ENCODE measurements at regions not wholly inside any gene's neighbourhood (a gene's known extent, or its start where the extent isn't known, plus 50 kb on each side); places are given as distances from the start of the nearest gene placed in this dataset.

DNA sequence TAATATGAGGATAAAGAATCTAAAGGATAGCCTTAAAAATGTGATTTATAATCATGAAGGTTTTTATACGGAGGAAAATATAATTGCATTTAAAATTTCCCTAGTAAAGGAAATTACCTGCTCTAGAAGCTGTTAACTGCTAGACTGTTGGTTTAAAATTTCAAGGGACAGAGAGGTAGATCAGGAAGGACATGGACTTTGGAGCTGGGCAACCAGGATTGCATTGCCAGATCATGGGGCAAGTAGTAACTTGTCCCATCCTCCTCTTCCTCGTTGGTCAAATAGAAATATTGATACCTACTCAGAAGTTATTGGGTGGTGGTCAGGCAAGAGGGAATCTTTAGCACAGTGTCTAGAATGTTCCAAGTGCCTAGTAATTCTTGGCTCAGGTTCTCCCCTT, 525.1 kb downstream of the MFSD1 start:
- H3K36me3 ChIP-seq (replicated peaks in 1 of 2; ENCODE audit: control insufficient read depth in 1 of 2, insufficient read depth in 2 of 2, low read length in 1 of 2) = no peaks in the 10 kb centered on the region
- no peaks in the 10 kb centered on the region; a peak in 2 of 4 replicates for H3K4me1 ChIP-seq (ENCODE audit: control insufficient read depth in 1 of 2, insufficient read depth in 2 of 2, low read depth in 1 of 2, low read length in 1 of 2)
- no peak overlapping the region for H3K4me2 ChIP-seq
- no peaks in the 10 kb centered on the region for H3K9me2 ChIP-seq
- H3K4me3 ChIP-seq (ENCODE audit: low read depth in 2 of 2, low read length in 1 of 2) = no peak overlapping the region
- CTCF ChIA-PET = interaction anchor here (0.7 kb wide), 1 partner anchor 386 kb away, joined by 3 read pairs; no protein-coding TSS in a partner anchor
- H3K27me3 ChIP-seq (ENCODE audit: insufficient read depth) = no peaks in the 10 kb centered on the region
- H3K9ac ChIP-seq = no peak overlapping the region
- H4K20me1 ChIP-seq (ENCODE audit: insufficient read depth) = no peaks in the 10 kb centered on the region
- WGBS (ENCODE audit: low lambda C conversion rate) = 24% methylated on average over 2 of the region's 2 CpGs
- no peaks in the 10 kb centered on the region for H3K79me2 ChIP-seq (ENCODE audit: insufficient read depth)
- H3F3A ChIP-seq (replicated peaks; ENCODE audit: insufficient read depth) = no peaks in the 10 kb centered on the region
- POLR2A ChIA-PET = no interaction called here
- H3K27ac ChIP-seq (ENCODE audit: low read depth in 2 of 2, low read length in 1 of 2) = no peak overlapping the region
- no peak overlapping the region for H2AFZ ChIP-seq (ENCODE audit: low read depth)
- TF ChIP-seq, protein P1, sequence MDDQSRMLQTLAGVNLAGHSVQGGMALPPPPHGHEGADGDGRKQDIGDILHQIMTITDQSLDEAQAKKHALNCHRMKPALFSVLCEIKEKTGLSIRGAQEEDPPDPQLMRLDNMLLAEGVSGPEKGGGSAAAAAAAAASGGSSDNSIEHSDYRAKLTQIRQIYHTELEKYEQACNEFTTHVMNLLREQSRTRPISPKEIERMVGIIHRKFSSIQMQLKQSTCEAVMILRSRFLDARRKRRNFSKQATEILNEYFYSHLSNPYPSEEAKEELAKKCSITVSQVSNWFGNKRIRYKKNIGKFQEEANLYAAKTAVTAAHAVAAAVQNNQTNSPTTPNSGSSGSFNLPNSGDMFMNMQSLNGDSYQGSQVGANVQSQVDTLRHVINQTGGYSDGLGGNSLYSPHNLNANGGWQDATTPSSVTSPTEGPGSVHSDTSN (IDR thresholded peaks at IDR 0.05) = no peak
- TF ChIP-seq, protein P2, sequence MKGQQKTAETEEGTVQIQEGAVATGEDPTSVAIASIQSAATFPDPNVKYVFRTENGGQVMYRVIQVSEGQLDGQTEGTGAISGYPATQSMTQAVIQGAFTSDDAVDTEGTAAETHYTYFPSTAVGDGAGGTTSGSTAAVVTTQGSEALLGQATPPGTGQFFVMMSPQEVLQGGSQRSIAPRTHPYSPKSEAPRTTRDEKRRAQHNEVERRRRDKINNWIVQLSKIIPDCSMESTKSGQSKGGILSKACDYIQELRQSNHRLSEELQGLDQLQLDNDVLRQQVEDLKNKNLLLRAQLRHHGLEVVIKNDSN (IDR thresholded peaks at IDR 0.05; ENCODE audit: borderline replicate concordance, low read depth) = no peak
- TF ChIP-seq SIN3A (IDR thresholded peaks at IDR 0.05; ENCODE audit: borderline replicate concordance, low read depth, low read length) (no peak), GABPA (IDR thresholded peaks at IDR 0.05; ENCODE audit: low read depth) (no peak), RFX5 (IDR thresholded peaks at IDR 0.05; ENCODE audit: low read length) (no peak), POLR2AphosphoS5 (IDR thresholded peaks at IDR 0.05; ENCODE audit: low read depth, low read length) (no peak), CHD2 (IDR thresholded peaks at IDR 0.05; ENCODE audit: low read length, partially characterized antibody) (no peak), TEAD4 (IDR thresholded peaks at IDR 0.05; ENCODE audit: borderline replicate concordance, insufficient read depth) (no peak), RXRA (IDR thresholded peaks at IDR 0.05; ENCODE audit: borderline replicate concordance, low read depth) (no peak), ELF1 (IDR thresholded peaks at IDR 0.05) (no peak), GATA2 (CRISPR knock-in tag; IDR thresholded peaks at IDR 0.05) (no peak), RAD21 (IDR thresholded peaks at IDR 0.05; ENCODE audit: low read length) (no peak), FOXJ3 (CRISPR knock-in tag; IDR thresholded peaks at IDR 0.05) (no peak), FOSL2 (IDR thresholded peaks at IDR 0.05; ENCODE audit: borderline replicate concordance, low read depth) (no peak), JUND (IDR thresholded peaks at IDR 0.05) (no peak)
- TF ChIP-seq, protein P3, sequence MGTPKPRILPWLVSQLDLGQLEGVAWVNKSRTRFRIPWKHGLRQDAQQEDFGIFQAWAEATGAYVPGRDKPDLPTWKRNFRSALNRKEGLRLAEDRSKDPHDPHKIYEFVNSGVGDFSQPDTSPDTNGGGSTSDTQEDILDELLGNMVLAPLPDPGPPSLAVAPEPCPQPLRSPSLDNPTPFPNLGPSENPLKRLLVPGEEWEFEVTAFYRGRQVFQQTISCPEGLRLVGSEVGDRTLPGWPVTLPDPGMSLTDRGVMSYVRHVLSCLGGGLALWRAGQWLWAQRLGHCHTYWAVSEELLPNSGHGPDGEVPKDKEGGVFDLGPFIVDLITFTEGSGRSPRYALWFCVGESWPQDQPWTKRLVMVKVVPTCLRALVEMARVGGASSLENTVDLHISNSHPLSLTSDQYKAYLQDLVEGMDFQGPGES (IDR thresholded peaks at IDR 0.05; ENCODE audit: low read depth, low read length) = no peak
- TF ChIP-seq, protein P4, sequence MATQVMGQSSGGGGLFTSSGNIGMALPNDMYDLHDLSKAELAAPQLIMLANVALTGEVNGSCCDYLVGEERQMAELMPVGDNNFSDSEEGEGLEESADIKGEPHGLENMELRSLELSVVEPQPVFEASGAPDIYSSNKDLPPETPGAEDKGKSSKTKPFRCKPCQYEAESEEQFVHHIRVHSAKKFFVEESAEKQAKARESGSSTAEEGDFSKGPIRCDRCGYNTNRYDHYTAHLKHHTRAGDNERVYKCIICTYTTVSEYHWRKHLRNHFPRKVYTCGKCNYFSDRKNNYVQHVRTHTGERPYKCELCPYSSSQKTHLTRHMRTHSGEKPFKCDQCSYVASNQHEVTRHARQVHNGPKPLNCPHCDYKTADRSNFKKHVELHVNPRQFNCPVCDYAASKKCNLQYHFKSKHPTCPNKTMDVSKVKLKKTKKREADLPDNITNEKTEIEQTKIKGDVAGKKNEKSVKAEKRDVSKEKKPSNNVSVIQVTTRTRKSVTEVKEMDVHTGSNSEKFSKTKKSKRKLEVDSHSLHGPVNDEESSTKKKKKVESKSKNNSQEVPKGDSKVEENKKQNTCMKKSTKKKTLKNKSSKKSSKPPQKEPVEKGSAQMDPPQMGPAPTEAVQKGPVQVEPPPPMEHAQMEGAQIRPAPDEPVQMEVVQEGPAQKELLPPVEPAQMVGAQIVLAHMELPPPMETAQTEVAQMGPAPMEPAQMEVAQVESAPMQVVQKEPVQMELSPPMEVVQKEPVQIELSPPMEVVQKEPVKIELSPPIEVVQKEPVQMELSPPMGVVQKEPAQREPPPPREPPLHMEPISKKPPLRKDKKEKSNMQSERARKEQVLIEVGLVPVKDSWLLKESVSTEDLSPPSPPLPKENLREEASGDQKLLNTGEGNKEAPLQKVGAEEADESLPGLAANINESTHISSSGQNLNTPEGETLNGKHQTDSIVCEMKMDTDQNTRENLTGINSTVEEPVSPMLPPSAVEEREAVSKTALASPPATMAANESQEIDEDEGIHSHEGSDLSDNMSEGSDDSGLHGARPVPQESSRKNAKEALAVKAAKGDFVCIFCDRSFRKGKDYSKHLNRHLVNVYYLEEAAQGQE (IDR thresholded peaks at IDR 0.05; ENCODE audit: low read depth, low read length) = no peak
- H3K9me3 ChIP-seq = no peaks in the 10 kb centered on the region
- no peak for DNase-seq
